B cell (primary cell): ENCODE measurements at regions not wholly inside any gene's neighbourhood (a gene's known extent, or its start where the extent isn't known, plus 50 kb on each side); places are given as distances from the start of the nearest gene placed in this dataset.

Experiments used
- CTCF ChIP-seq: fragments of 200-600 bp; IDR thresholded peaks from one replicate; pipeline ENCODE4 v1.8.0; 2022; ENCODE audit warnings: antibody characterized with exemption, mild to moderate bottlenecking
- EZH2 ChIP-seq: IDR thresholded peaks from 2 replicates; pipeline ENCODE4 v1.6.1; 2012; ENCODE audit warnings: borderline replicate concordance, low read depth, mild to moderate bottlenecking, moderate library complexity, low read length; ENCODE audit not compliant: insufficient read depth, poor library complexity, severe bottlenecking

GRCh38 chr11:15349413-15349812 is 234.7 kb downstream of the INSC start:
- no peak for TF ChIP-seq EZH2
- no peak for TF ChIP-seq CTCF
